GM21576 (cell line): ENCODE measurements at regions not wholly inside any gene's neighbourhood (a gene's known extent, or its start where the extent isn't known, plus 50 kb on each side); places are given as distances from the start of the nearest gene placed in this dataset.

Source experiments
- ATAC-seq: cut with Tn5 transposase; IDR thresholded peaks from one replicate; pipeline ENCODE4 v1.9.1; 2021; ENCODE audit warnings: mild to moderate bottlenecking, moderate library complexity; ENCODE audit not compliant: unreplicated experiment

- ATAC-seq, result no peak
These were observed 142.5 kb downstream of the CHIC2 start for GRCh38 chr4:53921856-53922255.

- ATAC-seq, result no peak
These were observed 143.5 kb downstream of the CHIC2 start for GRCh38 chr4:53920883-53921282.

- ATAC-seq, result no peak
These were observed 144.3 kb downstream of the CHIC2 start for GRCh38 chr4:53920116-53920515.

GRCh38 chr4:53919535-53919934, 144.9 kb downstream of the CHIC2 start:
- ATAC-seq, result no peak

- ATAC-seq, result no peak
These were observed 146.7 kb downstream of the CHIC2 start for GRCh38 chr4:53917729-53918128.

- no peak for ATAC-seq
These were observed 147.9 kb downstream of the CHIC2 start for GRCh38 chr4:53916431-53916889.

GRCh38 chr4:53914313-53915016, 149.9 kb downstream of the CHIC2 start:
- no peak for ATAC-seq

GRCh38 chr4:53913771-53914170, 150.6 kb downstream of the CHIC2 start:
- no peak for ATAC-seq

- no peak for ATAC-seq
These were observed 151.5 kb downstream of the CHIC2 start for GRCh38 chr4:53912766-53913497.

- ATAC-seq, result no peak
These were observed 155.7 kb downstream of the CHIC2 start for GRCh38 chr4:53908661-53909078.

GRCh38 chr4:53907772-53908171, 156.6 kb downstream of the CHIC2 start:
- ATAC-seq, result no peak

GRCh38 chr4:53906606-53907190, 157.7 kb downstream of the CHIC2 start:
- ATAC-seq, result no peak

GRCh38 chr4:53905941-53906377, 158.4 kb downstream of the CHIC2 start:
- ATAC-seq, result no peak

GRCh38 chr4:53905276-53905940, 159.0 kb downstream of the CHIC2 start:
- no peak for ATAC-seq

GRCh38 chr4:53902786-53903185, 161.6 kb downstream of the CHIC2 start:
- no peak for ATAC-seq

- no peak for ATAC-seq
These were observed 164.1 kb downstream of the CHIC2 start for GRCh38 chr4:53900271-53900649.

- ATAC-seq, result no peak
These were observed 164.7 kb downstream of the CHIC2 start for GRCh38 chr4:53899586-53900270.

GRCh38 chr4:53895137-53895536, 169.3 kb downstream of the CHIC2 start:
- ATAC-seq, result no peak

- ATAC-seq, result no peak
These were observed 173.9 kb downstream of the CHIC2 start for GRCh38 chr4:53890461-53890860.

- no peak for ATAC-seq
These were observed 174.9 kb downstream of the CHIC2 start for GRCh38 chr4:53889326-53890055.
